BE2C (cell line): ENCODE measurements at regions not wholly inside any gene's neighbourhood (a gene's known extent, or its start where the extent isn't known, plus 50 kb on each side); places are given as distances from the start of the nearest gene placed in this dataset.

Source experiments
- DNase-seq: peaks from one replicate; pipeline ENCODE4 v3.0.0-alpha.2; 2020
- H3K27me3 ChIP-seq: fragments of 250-450 bp; sonication (Bioruptor Pico); 2 replicates; pipeline ENCODE4 v1.5.1; 2020; ENCODE audit warnings: mild to moderate bottlenecking
- H3K36me3 ChIP-seq: fragments of 250-450 bp; sonication (Bioruptor Pico); 2 replicates; pipeline ENCODE4 v1.5.1; 2020; ENCODE audit warnings: mild to moderate bottlenecking
- H3K4me1 ChIP-seq: fragments of 250-450 bp; sonication (Bioruptor Pico); 2 replicates; pipeline ENCODE4 v1.5.1; 2020
- H3K4me3 ChIP-seq: 2 replicates; pipeline ENCODE4 v1.5.1; 2011; ENCODE audit warnings: low read depth, low read length
- H3K9me3 ChIP-seq: fragments of 250-450 bp; sonication (Bioruptor Pico); 2 replicates; pipeline ENCODE4 v1.5.1; 2020
- CTCF ChIP-seq: IDR thresholded peaks from 2 replicates; pipeline ENCODE4 v1.5.1; 2012; ENCODE audit warnings: mild to moderate bottlenecking, low read depth, low read length

GRCh38 chr1:78797108-78797781, 147.6 kb downstream of the IFI44 start:
- no peaks in the 10 kb centered on the region for H3K36me3 ChIP-seq
- H3K9me3 ChIP-seq, result no peaks in the 10 kb centered on the region

DNA sequence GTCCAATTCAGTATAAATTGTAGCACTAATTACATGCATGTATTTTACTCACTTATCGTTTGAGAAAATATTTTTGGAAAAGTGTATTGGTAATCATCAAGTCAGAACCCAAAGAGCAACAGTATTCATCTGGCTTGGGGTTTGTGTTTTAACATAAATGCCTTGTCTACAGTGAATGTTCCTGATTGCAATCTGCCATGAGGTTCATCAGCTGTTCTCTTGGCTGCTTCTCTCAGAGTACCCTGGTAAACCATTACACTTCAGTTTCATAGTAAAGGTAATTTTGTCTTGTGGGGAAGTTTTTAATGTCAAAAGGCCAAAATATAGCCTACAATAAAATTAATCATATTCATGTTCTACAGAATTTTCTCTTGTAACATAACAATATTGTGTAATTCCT, 150.3 kb downstream of the IFI44 start:
- no peak for TF ChIP-seq CTCF
- no peak overlapping the region for H3K4me3 ChIP-seq
- DNase-seq, result no peak
- no peaks in the 10 kb centered on the region for H3K4me1 ChIP-seq
- H3K9me3 ChIP-seq, result no peaks in the 10 kb centered on the region
- H3K36me3 ChIP-seq, result no peaks in the 10 kb centered on the region
- H3K27me3 ChIP-seq, result no peaks in the 10 kb centered on the region

More at GRCh38 chr1:78797108-78797781, 147.6 kb downstream of the IFI44 start:
- no peaks in the 10 kb centered on the region for H3K4me1 ChIP-seq
- no peaks in the 10 kb centered on the region for H3K27me3 ChIP-seq
- TF ChIP-seq CTCF, result no peak
- H3K4me3 ChIP-seq, result no peak overlapping the region
- no peak for DNase-seq

GRCh38 chr1:78814176-78814575, 164.5 kb downstream of the IFI44 start:
- DNase-seq, result no peak
- no peak for TF ChIP-seq CTCF
- Histone ChIP-seq H3K4me1 (no peaks in the 10 kb centered on the region), H3K36me3 (no peaks in the 10 kb centered on the region), H3K27me3 (no peaks in the 10 kb centered on the region), H3K4me3 (no peak overlapping the region), H3K9me3 (no peaks in the 10 kb centered on the region)

- Histone ChIP-seq H3K27me3 (no peaks in the 10 kb centered on the region), H3K4me1 (no peaks in the 10 kb centered on the region), H3K36me3 (no peaks in the 10 kb centered on the region), H3K9me3 (no peaks in the 10 kb centered on the region), H3K4me3 (no peak overlapping the region)
- no peak for DNase-seq
- no peak for TF ChIP-seq CTCF
Observed at GRCh38 chr1:78825561-78825960, 175.9 kb downstream of the IFI44 start.

DNA sequence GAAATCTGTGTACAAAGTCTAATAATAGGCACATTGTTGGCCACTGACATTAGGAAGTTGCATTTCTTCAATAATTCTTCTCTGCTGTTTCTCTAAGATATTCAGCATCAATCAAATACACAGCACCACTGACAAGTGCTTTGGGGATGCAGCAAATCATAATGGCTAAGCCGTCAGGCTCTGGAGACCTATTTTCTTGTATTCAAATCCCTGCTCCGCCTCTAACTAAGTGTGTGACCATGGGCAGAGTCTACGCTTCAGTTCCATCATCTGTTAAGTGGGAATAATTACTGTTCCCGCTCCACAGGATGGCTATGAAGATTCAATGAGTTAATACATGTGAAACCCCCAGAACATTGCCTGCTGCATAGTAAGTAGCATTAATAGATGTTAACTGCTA, 176.9 kb downstream of the ADGRL4 start:
- H3K27me3 ChIP-seq, result no peaks in the 10 kb centered on the region
- H3K36me3 ChIP-seq, result no peaks in the 10 kb centered on the region
- no peak overlapping the region for H3K4me3 ChIP-seq
- no peaks in the 10 kb centered on the region for H3K4me1 ChIP-seq
- no peak for DNase-seq
- no peak for TF ChIP-seq CTCF
- H3K9me3 ChIP-seq, result no peaks in the 10 kb centered on the region

GRCh38 chr1:78830321-78830720, 176.2 kb downstream of the ADGRL4 start:
- no peaks in the 10 kb centered on the region for H3K27me3 ChIP-seq
- DNase-seq, result no peak
- no peak for TF ChIP-seq CTCF
- no peaks in the 10 kb centered on the region for H3K4me1 ChIP-seq
- H3K9me3 ChIP-seq, result no peaks in the 10 kb centered on the region
- no peaks in the 10 kb centered on the region for H3K36me3 ChIP-seq
- no peak overlapping the region for H3K4me3 ChIP-seq
